OCI-LY3 (cell line): ENCODE measurements at regions not wholly inside any gene's neighbourhood (a gene's known extent, or its start where the extent isn't known, plus 50 kb on each side); places are given as distances from the start of the nearest gene placed in this dataset.
A peak's percentile ranks its signal among the peaks of the same experiment; 100 is the strongest.

Experiments used
- H2AFZ ChIP-seq: fragments of 200-600, 300-600 bp; shearing (Covaris generic); 2 replicates; pipeline ENCODE4 v1.6.0; 2014; ENCODE audit warnings: antibody characterized with exemption, low read depth, low read length
- H3K27ac ChIP-seq: fragments of 200-600, 300-600 bp; sonication (generic); 2 replicates; pipeline ENCODE4 v1.5.1; 2014; ENCODE audit warnings: mild to moderate bottlenecking, low read length, moderate library complexity, mixed read lengths
- H3K27me3 ChIP-seq: fragments of 200-600, 300-600 bp; sonication (generic); 2 replicates; pipeline ENCODE4 v1.6.1; 2014; ENCODE audit warnings: low read depth, low read length, mixed read lengths
- H3K36me3 ChIP-seq: fragments of 200-600, 300-600 bp; sonication (generic); replicated peaks from 2 replicates; pipeline ENCODE3; 2014; ENCODE audit warnings: low read depth, low read length, mixed read lengths
- H3K4me1 ChIP-seq: fragments of 300-600, 200-600 bp; sonication (generic); 2 replicates; pipeline ENCODE4 v1.6.1; 2014; ENCODE audit warnings: low read length, mixed read lengths
- H3K4me2 ChIP-seq: fragments of 200-600, 300-600 bp; sonication (generic); 2 replicates; pipeline ENCODE4 v1.6.1; 2014; ENCODE audit warnings: low read length, mixed read lengths
- H3K4me3 ChIP-seq: fragments of 300-600, 200-600 bp; sonication (generic); 2 replicates; pipeline ENCODE4 v1.5.1; 2014; ENCODE audit warnings: antibody characterized with exemption, mild to moderate bottlenecking, low read length, moderate library complexity
- H3K79me2 ChIP-seq: fragments of 300-600, 200-600 bp; shearing (Covaris generic); 2 replicates; pipeline ENCODE4 v1.6.1; 2014; ENCODE audit warnings: mild to moderate bottlenecking, low read length, mixed read lengths
- H3K9ac ChIP-seq: fragments of 300-600, 200-600 bp; shearing (Covaris generic); 2 replicates; pipeline ENCODE4 v1.6.0; 2014; ENCODE audit warnings: mild to moderate bottlenecking, low read length, moderate library complexity
- H3K9me3 ChIP-seq: fragments of 200-600, 300-600 bp; shearing (Covaris generic); 2 replicates; pipeline ENCODE4 v1.6.1; 2014; ENCODE audit warnings: low read length, mixed read lengths; ENCODE audit not compliant: insufficient read depth
- H4K20me1 ChIP-seq: fragments of 200-600, 300-600 bp; sonication (generic); 2 replicates; pipeline ENCODE4 v1.6.1; 2016; ENCODE audit warnings: low read length, mixed read lengths; ENCODE audit not compliant: insufficient read depth
- EZH2phosphoT487 ChIP-seq: fragments of 200-600 bp; shearing (Covaris generic); IDR thresholded peaks from 2 replicates; pipeline ENCODE4 v1.6.1; 2018; ENCODE audit warnings: antibody characterized with exemption, mixed run types, low read depth
- TF ChIP-seq, protein P1 (sequence below): fragments of 200-600, 300-600 bp; sonication (generic); IDR thresholded peaks from 2 replicates; pipeline ENCODE4 v1.5.1; 2014; ENCODE audit warnings: antibody characterized with exemption, low read length, low read depth

DNA sequence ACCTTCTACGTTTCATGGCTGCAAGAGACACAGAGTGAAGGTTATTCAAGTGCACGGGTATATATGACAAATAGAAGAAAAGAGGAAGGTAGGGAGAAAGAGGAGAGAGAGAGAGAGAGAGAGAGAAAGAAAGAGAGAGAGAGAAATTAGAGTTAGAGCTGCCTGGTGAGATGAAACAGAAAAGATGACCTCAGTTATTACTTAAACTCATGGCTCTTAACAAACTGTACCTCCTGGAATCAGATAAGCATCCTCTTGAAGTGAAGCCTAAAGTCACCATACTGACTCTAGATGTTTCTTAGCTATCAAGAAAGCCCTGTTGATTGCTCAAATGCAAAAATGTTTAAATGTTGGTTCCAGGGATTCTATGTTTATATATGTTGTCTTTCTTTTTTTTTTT is 597.7 kb upstream of the ZP4 start:
- no peak for TF ChIP-seq EZH2phosphoT487
- TF ChIP-seq, protein P1, sequence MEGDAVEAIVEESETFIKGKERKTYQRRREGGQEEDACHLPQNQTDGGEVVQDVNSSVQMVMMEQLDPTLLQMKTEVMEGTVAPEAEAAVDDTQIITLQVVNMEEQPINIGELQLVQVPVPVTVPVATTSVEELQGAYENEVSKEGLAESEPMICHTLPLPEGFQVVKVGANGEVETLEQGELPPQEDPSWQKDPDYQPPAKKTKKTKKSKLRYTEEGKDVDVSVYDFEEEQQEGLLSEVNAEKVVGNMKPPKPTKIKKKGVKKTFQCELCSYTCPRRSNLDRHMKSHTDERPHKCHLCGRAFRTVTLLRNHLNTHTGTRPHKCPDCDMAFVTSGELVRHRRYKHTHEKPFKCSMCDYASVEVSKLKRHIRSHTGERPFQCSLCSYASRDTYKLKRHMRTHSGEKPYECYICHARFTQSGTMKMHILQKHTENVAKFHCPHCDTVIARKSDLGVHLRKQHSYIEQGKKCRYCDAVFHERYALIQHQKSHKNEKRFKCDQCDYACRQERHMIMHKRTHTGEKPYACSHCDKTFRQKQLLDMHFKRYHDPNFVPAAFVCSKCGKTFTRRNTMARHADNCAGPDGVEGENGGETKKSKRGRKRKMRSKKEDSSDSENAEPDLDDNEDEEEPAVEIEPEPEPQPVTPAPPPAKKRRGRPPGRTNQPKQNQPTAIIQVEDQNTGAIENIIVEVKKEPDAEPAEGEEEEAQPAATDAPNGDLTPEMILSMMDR, result no peak
- Histone ChIP-seq H3K4me3 (no peak overlapping the region), H3K36me3 (no peaks in the 10 kb centered on the region), H3K27me3 (no peaks in the 10 kb centered on the region), H3K27ac (no peak overlapping the region), H3K79me2 (no peaks in the 10 kb centered on the region), H3K4me2 (no peak overlapping the region), H3K9ac (no peak overlapping the region), H2AFZ (no peak overlapping the region), H3K9me3 (no peaks in the 10 kb centered on the region), H3K4me1 (no peaks in the 10 kb centered on the region), H4K20me1 (no peaks in the 10 kb centered on the region)

DNA sequence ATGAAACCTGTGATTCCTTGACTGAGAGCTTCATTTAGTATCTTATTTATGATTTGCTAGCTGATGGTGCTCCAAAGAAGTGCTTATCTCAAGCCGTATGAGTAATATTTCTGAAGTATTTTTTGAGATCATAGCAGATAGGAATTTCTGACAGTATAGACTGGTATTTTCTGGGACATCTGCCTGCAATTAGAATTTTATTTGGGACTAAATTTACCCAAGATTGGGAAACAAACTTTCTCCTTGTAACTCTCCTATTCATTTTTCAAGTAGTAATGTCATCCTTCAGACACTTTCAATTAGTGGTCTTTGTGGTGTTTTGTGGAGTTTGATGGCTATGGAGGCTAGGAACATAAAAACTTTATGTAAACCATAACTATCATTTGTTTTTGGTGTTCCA is 597.2 kb upstream of the ZP4 start:
- Histone ChIP-seq H3K4me2 (no peak overlapping the region), H3K36me3 (no peaks in the 10 kb centered on the region), H3K4me3 (no peak overlapping the region), H3K9me3 (no peaks in the 10 kb centered on the region), H3K79me2 (no peaks in the 10 kb centered on the region), H3K9ac (no peak overlapping the region), H4K20me1 (no peaks in the 10 kb centered on the region), H2AFZ (no peak overlapping the region), H3K4me1 (no peaks in the 10 kb centered on the region), H3K27ac (no peak overlapping the region), H3K27me3 (no peaks in the 10 kb centered on the region)
- no peak for TF ChIP-seq EZH2phosphoT487
- TF ChIP-seq, protein P1, result no peak

DNA sequence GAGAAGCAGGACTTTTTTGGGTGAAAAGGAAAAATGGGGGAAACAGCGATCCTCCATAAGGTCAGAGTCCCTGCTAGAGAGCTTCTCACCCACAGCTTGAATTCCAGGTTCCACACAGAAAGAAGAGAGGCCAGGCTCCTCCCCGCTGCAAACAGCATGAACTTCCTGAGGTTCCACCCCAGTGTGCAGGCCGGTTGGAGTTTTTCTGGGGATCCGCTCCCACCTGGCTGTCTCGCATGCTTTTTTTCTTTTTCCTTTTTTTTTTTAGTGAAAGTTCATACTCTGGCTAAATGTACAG is 595.1 kb upstream of the ZP4 start:
- H3K79me2 ChIP-seq, result no peaks in the 10 kb centered on the region
- H3K4me3 ChIP-seq, result no peak overlapping the region
- H3K27me3 ChIP-seq, result no peaks in the 10 kb centered on the region
- H3K4me1 ChIP-seq, result no peaks in the 10 kb centered on the region
- H3K9me3 ChIP-seq, result no peaks in the 10 kb centered on the region
- TF ChIP-seq, protein P1, result no peak
- TF ChIP-seq EZH2phosphoT487, result no peak
- no peaks in the 10 kb centered on the region for H3K36me3 ChIP-seq
- no peak overlapping the region for H2AFZ ChIP-seq
- H4K20me1 ChIP-seq, result no peaks in the 10 kb centered on the region
- H3K27ac ChIP-seq, result no peak overlapping the region
- no peak overlapping the region for H3K4me2 ChIP-seq
- no peak overlapping the region for H3K9ac ChIP-seq

DNA sequence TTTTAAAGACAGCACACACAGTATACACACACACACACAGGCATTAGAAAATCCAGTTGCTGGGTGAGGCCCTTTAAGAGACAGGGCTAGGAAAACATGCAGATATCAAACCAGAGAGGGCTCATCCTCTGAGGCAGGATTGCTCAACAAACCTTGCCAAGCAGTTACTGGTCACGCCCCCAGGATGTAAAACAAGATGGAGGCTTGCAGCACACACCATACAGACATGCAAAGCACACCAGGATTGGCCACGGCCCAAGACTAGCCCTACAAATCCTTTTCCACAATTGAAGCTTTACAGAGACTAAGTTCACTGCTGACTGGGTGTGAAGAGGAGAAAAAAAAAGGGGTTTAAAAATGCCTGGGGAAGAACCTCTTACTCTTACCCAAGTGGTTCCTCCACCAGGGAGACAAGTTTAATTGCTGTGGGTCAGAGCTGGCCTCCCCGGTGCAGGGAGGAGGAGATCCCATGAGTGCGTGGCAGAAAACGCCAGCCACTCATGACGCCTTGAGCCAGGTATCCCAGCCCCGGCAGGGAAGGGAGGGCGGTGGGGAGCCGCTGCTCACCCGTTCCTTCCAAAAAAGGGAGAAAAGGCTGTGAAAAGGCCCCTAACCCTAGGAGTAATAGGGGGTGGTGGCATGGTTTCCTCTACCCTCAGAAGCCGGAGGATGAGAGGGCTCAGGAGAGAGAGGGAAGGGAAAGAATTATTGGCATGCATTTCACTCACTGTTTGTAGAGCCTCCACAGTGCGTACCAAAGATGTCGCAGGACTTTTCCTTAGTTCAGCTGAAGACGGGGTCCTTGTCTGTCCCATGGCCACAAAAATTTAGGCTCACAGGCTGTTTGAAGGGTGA is 594.6 kb upstream of the ZP4 start:
- H3K4me3 ChIP-seq, result no peak overlapping the region
- H3K27ac ChIP-seq, result no peak overlapping the region
- H3K9me3 ChIP-seq, result no peaks in the 10 kb centered on the region
- H3K79me2 ChIP-seq, result no peaks in the 10 kb centered on the region
- no peaks in the 10 kb centered on the region for H3K36me3 ChIP-seq
- TF ChIP-seq EZH2phosphoT487, result no peak
- TF ChIP-seq, protein P1, result no peak
- H3K4me1 ChIP-seq, result no peaks in the 10 kb centered on the region
- no peak overlapping the region for H3K9ac ChIP-seq
- 0 out of 2 replicates have a peak overlapping the region, but pooled peaks have one; percentile 0 for H2AFZ ChIP-seq
- H3K4me2 ChIP-seq, result no peak overlapping the region
- H4K20me1 ChIP-seq, result no peaks in the 10 kb centered on the region
- no peaks in the 10 kb centered on the region for H3K27me3 ChIP-seq
